ENCODE measurements at regions not wholly inside any gene's neighbourhood (a gene's known extent, or its start where the extent isn't known, plus 50 kb on each side); places are given as distances from the start of the nearest gene placed in this dataset.

- Histone ChIP-seq H3K4me3 (no peak overlapping the region), H3K9me3 (no peaks in the 10 kb centered on the region), H3K36me3 (no peaks in the 10 kb centered on the region), H3K27ac (peak overlapping the region; percentile 31 to 50 (median 48)), H3K4me1 (peaks cover 17 to 22% of the 10 kb centered on the region in 2 donors), H3K27me3 (no peaks in the 10 kb centered on the region)
- TF ChIP-seq POLR2A (IDR thresholded peaks at IDR 0.05): no peak
- no peak for TF ChIP-seq CTCF (IDR thresholded peaks at IDR 0.05 in 4 of 5, conservative IDR thresholded peaks at IDR 0.05 in 1 of 5)
- ATAC-seq (peak; percentile 97), DNase-seq (peak; percentile 75 to 87)
- in situ Hi-C loops (cut with MboI; ENCODE audit: low sequenced_read_pairs in 4 of 4) (loop anchor here in 3 of 4 donors (10.0 to 25.0 kb wide), 3 partner anchors 235 to 287 kb away; no protein-coding TSS in a partner anchor), intact Hi-C loops (cut with DNase I; ENCODE audit: low total_unique reads) (no loop called here)
These were observed 173.9 kb upstream of the SERP2 start for GRCh38 chr13:44199627-44200207.

GRCh38 chr13:44206434-44206833 lies 167.2 kb upstream of the SERP2 start:
- no peaks in the 10 kb centered on the region for H3K36me3 ChIP-seq
- no peaks in the 10 kb centered on the region for H3K27me3 ChIP-seq
- in situ Hi-C loops (cut with MboI; ENCODE audit: low sequenced_read_pairs in 4 of 4) (loop anchor here in 1 of 4 donors (25.0 kb wide), 1 partner anchor 294 kb away; no protein-coding TSS in a partner anchor), intact Hi-C loops (cut with DNase I; ENCODE audit: low total_unique reads) (no loop called here)
- no peak overlapping the region for H3K4me3 ChIP-seq
- TF ChIP-seq CTCF (IDR thresholded peaks at IDR 0.05 in 4 of 5, conservative IDR thresholded peaks at IDR 0.05 in 1 of 5) (no peak), POLR2A (IDR thresholded peaks at IDR 0.05) (no peak)
- no peak for ATAC-seq
- no peak overlapping the region for H3K27ac ChIP-seq
- H3K4me1 ChIP-seq: no peaks in the 10 kb centered on the region
- no peak for DNase-seq
- peaks cover 0 to 6% (median 0%) of the 10 kb centered on the region in 3 donors for H3K9me3 ChIP-seq

- H3K4me3 ChIP-seq: no peak overlapping the region
- no peak for TF ChIP-seq CTCF (IDR thresholded peaks at IDR 0.05 in 4 of 5, conservative IDR thresholded peaks at IDR 0.05 in 1 of 5)
- no peak for TF ChIP-seq POLR2A (IDR thresholded peaks at IDR 0.05)
- peaks cover 0 to 6% (median 0%) of the 10 kb centered on the region in 3 donors for H3K9me3 ChIP-seq
- intact Hi-C loops (cut with DNase I; ENCODE audit: low total_unique reads) (no loop called here), in situ Hi-C loops (cut with MboI; ENCODE audit: low sequenced_read_pairs in 4 of 4) (loop anchor here in 1 of 4 donors (25.0 kb wide), 1 partner anchor 295 kb away; no protein-coding TSS in a partner anchor)
- peaks cover under 1 to 6% of the 10 kb centered on the region in 2 donors for H3K4me1 ChIP-seq
- ATAC-seq (no peak), DNase-seq (no peak)
- H3K27ac ChIP-seq: no peak overlapping the region
- no peaks in the 10 kb centered on the region for H3K36me3 ChIP-seq
- H3K27me3 ChIP-seq: no peaks in the 10 kb centered on the region
These were observed 166.1 kb upstream of the SERP2 start for GRCh38 chr13:44207476-44207875.

GRCh38 chr13:44210525-44210924 lies 163.1 kb upstream of the SERP2 start:
- Histone ChIP-seq H3K4me1 (peaks cover 8 to 10% of the 10 kb centered on the region in 2 donors), H3K9me3 (peaks cover 0 to 5% (median 0%) of the 10 kb centered on the region in 3 donors), H3K4me3 (no peak overlapping the region), H3K36me3 (no peaks in the 10 kb centered on the region), H3K27ac (no peak overlapping the region), H3K27me3 (no peaks in the 10 kb centered on the region)
- DNase-seq (no peak), ATAC-seq (no peak)
- TF ChIP-seq POLR2A (IDR thresholded peaks at IDR 0.05) (no peak), CTCF (IDR thresholded peaks at IDR 0.05 in 4 of 5, conservative IDR thresholded peaks at IDR 0.05 in 1 of 5) (no peak)
- in situ Hi-C loops (cut with MboI; ENCODE audit: low sequenced_read_pairs in 4 of 4) (loop anchor here in 1 of 4 donors (25.0 kb wide), 1 partner anchor 298 kb away; no protein-coding TSS in a partner anchor), intact Hi-C loops (cut with DNase I; ENCODE audit: low total_unique reads) (no loop called here)
